ENCODE measurements at regions not wholly inside any gene's neighbourhood (a gene's known extent, or its start where the extent isn't known, plus 50 kb on each side); places are given as distances from the start of the nearest gene placed in this dataset.

DNA sequence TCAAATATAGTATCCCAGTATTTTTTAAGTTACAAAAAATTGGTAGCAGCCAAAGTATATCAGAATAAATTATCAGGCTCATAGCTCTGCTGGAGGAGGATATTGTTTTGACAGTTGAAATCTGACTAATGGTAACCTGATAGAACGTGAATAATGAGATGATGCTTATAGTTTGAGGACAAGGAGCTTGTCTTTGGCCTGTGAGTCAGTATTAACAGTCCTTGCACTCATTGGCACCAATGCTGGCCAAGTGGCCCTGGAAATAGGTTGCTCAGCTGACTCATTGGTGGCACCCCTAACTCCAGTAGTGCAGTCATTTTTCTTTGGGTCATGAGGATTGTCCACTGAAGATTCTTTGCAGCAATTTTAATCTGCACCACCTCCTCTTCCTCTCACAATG is 203.3 kb upstream of the JADE1 start:
- no peak for ATAC-seq (ENCODE audit: low FRiP score)
- DNase-seq, result no peak
- H3K27me3 ChIP-seq (ENCODE audit: control insufficient read depth in 1 of 2, insufficient read depth in 2 of 2, low read length in 1 of 2), result no peaks in the 10 kb centered on the region
- H3K36me3 ChIP-seq (ENCODE audit: control insufficient read depth in 1 of 2, insufficient read depth in 2 of 2, low read length in 1 of 2), result no peaks in the 10 kb centered on the region
- no peak overlapping the region for H3K27ac ChIP-seq (ENCODE audit: low read depth in 1 of 2, low read length in 2 of 2)
- H3K9me3 ChIP-seq (ENCODE audit: control insufficient read depth, low read length), result no peaks in the 10 kb centered on the region
- H3K4me3 ChIP-seq (ENCODE audit: low read length in 2 of 2), result no peak overlapping the region
- 42 to 59% methylated on average over 1 of the region's 1 CpG for WGBS, 2 donors
- H3K4me1 ChIP-seq (ENCODE audit: control insufficient read depth in 1 of 2, insufficient read depth in 2 of 2, low read length in 2 of 2), result no peaks in the 10 kb centered on the region
- intact Hi-C loops (cut with DNase I), result no loop called here

DNA sequence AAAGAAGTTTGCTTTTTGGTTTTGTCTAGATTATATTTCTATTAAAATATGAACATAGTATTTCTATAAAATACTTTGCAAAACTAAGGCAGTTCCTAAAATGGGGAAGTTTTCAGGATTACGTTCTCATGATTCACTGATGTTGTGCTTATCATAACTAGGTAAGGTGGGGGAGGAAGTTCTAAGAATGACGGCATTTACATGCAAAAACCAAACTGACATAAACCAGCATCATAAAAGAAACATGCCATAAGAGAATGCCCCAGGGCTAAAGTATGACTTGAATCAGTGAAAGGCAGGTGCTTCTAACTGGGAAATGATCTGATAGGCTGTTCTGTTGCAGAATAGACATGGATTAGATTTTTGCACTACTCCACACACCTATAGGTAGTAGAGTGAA is 204.7 kb upstream of the JADE1 start:
- whole genome bisulfite sequencing, 2 donors, result 60 to 61% methylated on average over 2 of the region's 2 CpGs
- Histone ChIP-seq H3K27me3 (ENCODE audit: control insufficient read depth in 1 of 2, insufficient read depth in 2 of 2, low read length in 1 of 2) (no peaks in the 10 kb centered on the region), H3K4me1 (ENCODE audit: control insufficient read depth in 1 of 2, insufficient read depth in 2 of 2, low read length in 2 of 2) (no peaks in the 10 kb centered on the region), H3K27ac (ENCODE audit: low read depth in 1 of 2, low read length in 2 of 2) (no peak overlapping the region), H3K9me3 (ENCODE audit: control insufficient read depth, low read length) (no peaks in the 10 kb centered on the region), H3K4me3 (ENCODE audit: low read length in 2 of 2) (no peak overlapping the region), H3K36me3 (ENCODE audit: control insufficient read depth in 1 of 2, insufficient read depth in 2 of 2, low read length in 1 of 2) (no peaks in the 10 kb centered on the region)
- ATAC-seq (ENCODE audit: low FRiP score) (no peak), DNase-seq (no peak)
- intact Hi-C loops (cut with DNase I), result no loop called here

DNA sequence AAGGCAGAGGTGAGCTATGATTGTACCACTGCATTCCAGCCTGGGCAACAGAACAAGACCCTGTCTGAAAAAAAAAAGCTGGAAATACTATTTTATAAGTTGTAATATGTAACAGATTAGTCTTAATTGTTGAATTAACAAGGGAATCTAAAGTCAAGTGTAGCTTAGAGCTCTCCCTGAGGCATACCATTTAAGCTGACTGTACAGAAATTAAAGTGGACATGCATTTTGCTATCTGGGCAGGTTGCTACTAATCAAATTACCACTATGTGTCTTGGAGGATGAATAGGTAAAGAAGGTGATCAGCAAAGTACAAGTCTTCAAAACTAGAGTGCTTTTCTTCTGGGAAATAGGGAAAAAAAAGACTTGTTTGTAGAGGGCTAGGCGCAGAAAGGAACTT is 205.3 kb upstream of the JADE1 start:
- no peaks in the 10 kb centered on the region for H3K4me1 ChIP-seq (ENCODE audit: control insufficient read depth in 1 of 2, insufficient read depth in 2 of 2, low read length in 2 of 2)
- 96% methylated on average over 1 of the region's 1 CpG for WGBS, 2 donors
- ATAC-seq (ENCODE audit: low FRiP score) (no peak), DNase-seq (no peak)
- H3K9me3 ChIP-seq (ENCODE audit: control insufficient read depth, low read length), result no peaks in the 10 kb centered on the region
- no peak overlapping the region for H3K4me3 ChIP-seq (ENCODE audit: low read length in 2 of 2)
- intact Hi-C loops (cut with DNase I), result no loop called here
- H3K27me3 ChIP-seq (ENCODE audit: control insufficient read depth in 1 of 2, insufficient read depth in 2 of 2, low read length in 1 of 2), result no peaks in the 10 kb centered on the region
- H3K36me3 ChIP-seq (ENCODE audit: control insufficient read depth in 1 of 2, insufficient read depth in 2 of 2, low read length in 1 of 2), result no peaks in the 10 kb centered on the region
- no peak overlapping the region for H3K27ac ChIP-seq (ENCODE audit: low read depth in 1 of 2, low read length in 2 of 2)

DNA sequence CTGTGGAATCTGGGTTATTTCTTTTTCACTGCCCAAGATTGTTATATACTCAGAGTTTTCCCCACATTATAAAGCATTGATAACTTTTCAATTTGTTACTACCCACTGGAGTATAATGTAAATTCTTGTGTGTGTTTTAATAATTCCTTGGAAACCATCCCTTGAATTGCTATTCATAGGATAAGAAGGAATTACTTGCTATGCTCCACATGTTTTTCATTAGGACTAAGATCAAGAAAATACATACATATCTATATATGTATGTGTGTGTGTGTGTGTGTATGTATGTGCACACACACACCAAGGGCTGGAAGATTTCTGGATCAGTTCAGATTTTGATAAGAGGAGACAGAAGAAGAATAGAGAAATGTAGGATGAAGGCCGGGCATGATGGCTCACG is 206.4 kb upstream of the JADE1 start:
- intact Hi-C loops (cut with DNase I), result no loop called here
- Histone ChIP-seq H3K9me3 (ENCODE audit: control insufficient read depth, low read length) (no peaks in the 10 kb centered on the region), H3K27me3 (ENCODE audit: control insufficient read depth in 1 of 2, insufficient read depth in 2 of 2, low read length in 1 of 2) (no peaks in the 10 kb centered on the region), H3K4me3 (ENCODE audit: low read length in 2 of 2) (no peak overlapping the region), H3K4me1 (ENCODE audit: control insufficient read depth in 1 of 2, insufficient read depth in 2 of 2, low read length in 2 of 2) (no peaks in the 10 kb centered on the region), H3K27ac (ENCODE audit: low read depth in 1 of 2, low read length in 2 of 2) (no peak overlapping the region), H3K36me3 (ENCODE audit: control insufficient read depth in 1 of 2, insufficient read depth in 2 of 2, low read length in 1 of 2) (no peaks in the 10 kb centered on the region)
- DNase-seq, result no peak
- WGBS, 2 donors, result 97 to 98% methylated on average over 2 of the region's 2 CpGs
- ATAC-seq (ENCODE audit: low FRiP score), result no peak

DNA sequence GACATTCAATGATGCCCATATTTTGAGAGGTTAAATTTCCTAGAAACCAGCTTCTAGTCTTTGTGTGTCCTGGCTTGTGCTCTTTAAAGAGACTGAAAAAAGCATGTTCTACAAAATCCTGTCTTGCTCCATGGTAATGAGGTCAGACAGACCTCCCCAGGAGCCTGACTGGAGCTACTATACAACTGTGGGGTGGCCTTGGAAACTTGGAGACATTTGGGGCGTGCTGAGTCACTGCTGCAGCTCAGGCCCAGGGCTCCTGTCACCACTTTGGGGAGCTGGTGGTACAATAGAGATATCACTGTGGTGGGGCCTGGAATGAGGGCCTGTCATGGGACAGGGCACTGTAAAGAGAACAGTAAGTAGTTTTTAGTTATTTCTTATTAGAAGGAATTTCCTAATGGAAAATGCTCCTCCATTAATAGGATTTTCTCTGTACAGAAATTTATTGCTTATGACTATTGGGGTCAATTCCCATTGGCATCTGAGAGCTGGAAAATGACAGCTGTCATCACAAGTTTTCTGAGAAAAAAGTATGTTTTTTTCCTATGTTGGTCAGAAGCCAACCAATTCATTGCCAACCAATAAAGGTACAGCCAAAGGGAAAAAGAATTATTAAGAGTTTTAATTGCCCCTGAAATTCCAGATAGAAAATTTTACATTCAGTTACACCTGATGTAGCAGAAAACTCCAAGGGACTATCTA is 207.4 kb upstream of the JADE1 start:
- no peaks in the 10 kb centered on the region for H3K36me3 ChIP-seq (ENCODE audit: control insufficient read depth in 1 of 2, insufficient read depth in 2 of 2, low read length in 1 of 2)
- no peaks in the 10 kb centered on the region for H3K4me1 ChIP-seq (ENCODE audit: control insufficient read depth in 1 of 2, insufficient read depth in 2 of 2, low read length in 2 of 2)
- H3K4me3 ChIP-seq (ENCODE audit: low read length in 2 of 2), result no peak overlapping the region
- H3K9me3 ChIP-seq (ENCODE audit: control insufficient read depth, low read length), result no peaks in the 10 kb centered on the region
- no peak overlapping the region for H3K27ac ChIP-seq (ENCODE audit: low read depth in 1 of 2, low read length in 2 of 2)
- ATAC-seq (ENCODE audit: low FRiP score) (peak; percentile 33), DNase-seq (no peak)
- 85 to 93% methylated on average over 1 of the region's 1 CpG for WGBS, 2 donors
- intact Hi-C loops (cut with DNase I), result no loop called here
- H3K27me3 ChIP-seq (ENCODE audit: control insufficient read depth in 1 of 2, insufficient read depth in 2 of 2, low read length in 1 of 2), result no peaks in the 10 kb centered on the region

DNA sequence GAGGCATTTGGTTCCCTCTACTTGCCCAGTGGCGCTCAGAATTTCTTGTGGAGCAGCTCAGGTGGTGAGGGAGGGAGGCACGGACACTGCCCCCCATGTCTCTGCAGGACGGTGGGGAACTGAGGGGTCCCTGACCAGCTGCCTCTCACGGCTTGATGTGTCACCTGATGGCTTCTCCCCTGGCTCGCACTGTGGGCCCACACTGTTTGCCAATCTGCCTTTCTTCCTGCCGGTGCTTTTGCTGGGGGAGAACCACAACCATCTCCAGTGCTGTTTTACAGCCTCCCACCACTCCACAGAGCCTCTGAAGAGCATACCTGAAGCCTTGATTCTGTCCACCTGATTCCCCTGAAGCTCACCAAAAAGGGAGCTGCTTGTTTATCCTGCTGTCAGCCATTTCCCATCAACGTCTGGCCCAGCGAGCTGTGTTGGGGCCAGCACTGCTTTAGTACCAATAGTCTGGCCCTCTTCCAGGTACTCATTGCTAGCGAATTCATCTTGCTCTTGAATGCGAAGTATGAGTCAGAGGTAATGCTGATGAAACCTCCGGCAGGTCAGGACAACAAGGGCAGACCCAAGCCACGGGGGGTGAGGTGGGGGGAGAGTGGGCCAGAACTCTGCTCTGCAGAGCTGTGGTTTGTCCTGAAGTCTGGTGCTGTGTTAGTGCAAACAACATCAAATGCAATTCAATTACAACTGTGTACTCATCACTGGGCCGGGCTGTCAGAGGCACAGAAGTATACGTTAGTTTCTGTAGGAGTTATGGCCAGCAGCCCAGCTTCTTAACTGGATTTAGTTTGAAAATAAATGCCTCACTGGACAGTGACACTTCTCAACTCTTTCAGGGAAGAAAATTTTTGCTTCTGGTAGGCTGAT is 208.3 kb upstream of the JADE1 start:
- no peaks in the 10 kb centered on the region for H3K4me1 ChIP-seq (ENCODE audit: control insufficient read depth in 1 of 2, insufficient read depth in 2 of 2, low read length in 2 of 2)
- intact Hi-C loops (cut with DNase I), result no loop called here
- DNase-seq (no peak), ATAC-seq (ENCODE audit: low FRiP score) (peak; percentile 39)
- no peaks in the 10 kb centered on the region for H3K9me3 ChIP-seq (ENCODE audit: control insufficient read depth, low read length)
- 58 to 60% methylated on average over 14 of the region's 14 CpGs for WGBS, 2 donors
- H3K36me3 ChIP-seq (ENCODE audit: control insufficient read depth in 1 of 2, insufficient read depth in 2 of 2, low read length in 1 of 2), result no peaks in the 10 kb centered on the region
- no peak overlapping the region for H3K27ac ChIP-seq (ENCODE audit: low read depth in 1 of 2, low read length in 2 of 2)
- H3K27me3 ChIP-seq (ENCODE audit: control insufficient read depth in 1 of 2, insufficient read depth in 2 of 2, low read length in 1 of 2), result no peaks in the 10 kb centered on the region
- H3K4me3 ChIP-seq (ENCODE audit: low read length in 2 of 2), result no peak overlapping the region

DNA sequence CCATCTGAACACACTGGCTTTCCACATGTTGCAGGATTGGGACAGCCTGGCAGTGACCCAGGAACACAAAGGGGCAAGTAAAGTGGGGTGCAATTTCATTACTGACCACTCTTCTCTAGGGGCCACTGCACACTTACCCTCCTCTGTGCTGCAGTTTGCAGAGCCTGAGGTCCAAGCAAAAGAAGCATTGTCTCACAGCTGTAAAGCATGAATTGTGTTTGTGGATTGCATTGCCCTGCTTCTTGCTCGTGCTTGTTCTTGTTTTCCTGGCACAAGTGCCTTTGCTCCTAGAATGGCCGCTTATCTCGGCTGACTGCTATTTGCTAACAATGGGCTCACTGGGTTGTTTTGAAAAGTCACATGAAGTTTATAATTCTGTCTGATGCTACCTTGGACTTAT is 209.1 kb upstream of the JADE1 start:
- H3K27ac ChIP-seq (ENCODE audit: low read depth in 1 of 2, low read length in 2 of 2), result no peak overlapping the region
- ATAC-seq (ENCODE audit: low FRiP score) (peak; percentile 42), DNase-seq (no peak)
- H3K4me3 ChIP-seq (ENCODE audit: low read length in 2 of 2), result no peak overlapping the region
- intact Hi-C loops (cut with DNase I), result no loop called here
- no peaks in the 10 kb centered on the region for H3K36me3 ChIP-seq (ENCODE audit: control insufficient read depth in 1 of 2, insufficient read depth in 2 of 2, low read length in 1 of 2)
- H3K4me1 ChIP-seq (ENCODE audit: control insufficient read depth in 1 of 2, insufficient read depth in 2 of 2, low read length in 2 of 2), result no peaks in the 10 kb centered on the region
- no peaks in the 10 kb centered on the region for H3K9me3 ChIP-seq (ENCODE audit: control insufficient read depth, low read length)
- H3K27me3 ChIP-seq (ENCODE audit: control insufficient read depth in 1 of 2, insufficient read depth in 2 of 2, low read length in 1 of 2), result no peaks in the 10 kb centered on the region
- 5 to 7% methylated on average over 3 of the region's 3 CpGs for WGBS, 2 donors

DNA sequence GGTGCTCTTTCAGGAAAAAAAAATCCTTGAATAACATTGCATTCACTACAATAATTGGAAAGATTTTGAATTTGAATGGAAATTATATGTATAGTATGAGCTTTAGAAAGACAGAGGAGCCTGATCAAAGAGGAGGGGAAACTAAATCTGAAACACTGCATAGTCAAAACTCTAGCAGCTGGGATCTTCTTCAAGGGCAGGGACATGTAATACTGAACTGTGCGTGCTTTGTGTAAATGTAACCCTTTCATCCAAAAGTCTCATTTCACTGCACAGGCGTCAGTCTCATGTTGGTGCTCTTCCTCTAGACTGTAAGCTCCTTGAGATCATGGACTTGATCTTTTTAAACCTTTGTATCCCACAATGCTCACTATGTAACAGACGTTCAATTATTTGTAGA is 212.0 kb upstream of the JADE1 start:
- intact Hi-C loops (cut with DNase I), result no loop called here
- peaks cover 2% of the 10 kb centered on the region for H3K9me3 ChIP-seq (ENCODE audit: control insufficient read depth, low read length)
- H3K36me3 ChIP-seq (ENCODE audit: control insufficient read depth in 1 of 2, insufficient read depth in 2 of 2, low read length in 1 of 2), result no peaks in the 10 kb centered on the region
- no peak overlapping the region for H3K27ac ChIP-seq (ENCODE audit: low read depth in 1 of 2, low read length in 2 of 2)
- no peaks in the 10 kb centered on the region for H3K27me3 ChIP-seq (ENCODE audit: control insufficient read depth in 1 of 2, insufficient read depth in 2 of 2, low read length in 1 of 2)
- no peak overlapping the region for H3K4me3 ChIP-seq (ENCODE audit: low read length in 2 of 2)
- no peak for ATAC-seq (ENCODE audit: low FRiP score)
- WGBS, 2 donors, result 90 to 95% methylated on average over 3 of the region's 3 CpGs
- no peak for DNase-seq
- no peaks in the 10 kb centered on the region for H3K4me1 ChIP-seq (ENCODE audit: control insufficient read depth in 1 of 2, insufficient read depth in 2 of 2, low read length in 2 of 2)

DNA sequence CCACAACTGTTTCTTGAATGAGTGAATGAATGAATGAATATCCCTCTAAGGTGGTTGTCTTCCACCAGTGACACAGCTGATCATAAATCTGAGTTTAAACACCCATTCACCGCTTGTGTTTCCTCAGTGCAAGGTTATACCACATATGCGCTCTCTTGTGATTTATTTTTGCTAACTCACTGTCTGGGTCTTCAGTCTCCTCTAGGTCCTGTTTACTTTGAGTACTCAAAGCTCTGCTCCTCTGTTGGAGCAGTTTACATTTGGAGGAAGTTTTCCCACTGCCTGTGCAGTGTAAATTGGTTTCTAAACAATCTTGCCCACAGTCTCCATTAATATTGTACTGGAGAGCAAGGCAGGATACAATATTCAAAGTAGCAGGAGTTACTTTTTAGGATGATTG is 212.6 kb upstream of the JADE1 start:
- WGBS, 2 donors, result 67 to 86% methylated on average over 2 of the region's 2 CpGs
- intact Hi-C loops (cut with DNase I), result no loop called here

More for the DNA sequence above, 212.6 kb upstream of the JADE1 start:
- H3K27ac ChIP-seq (ENCODE audit: low read depth in 1 of 2, low read length in 2 of 2), result no peak overlapping the region
- peaks cover 2% of the 10 kb centered on the region for H3K9me3 ChIP-seq (ENCODE audit: control insufficient read depth, low read length)
- no peak for DNase-seq
- ATAC-seq (ENCODE audit: low FRiP score), result no peak
- no peak overlapping the region for H3K4me3 ChIP-seq (ENCODE audit: low read length in 2 of 2)
- no peaks in the 10 kb centered on the region for H3K4me1 ChIP-seq (ENCODE audit: control insufficient read depth in 1 of 2, insufficient read depth in 2 of 2, low read length in 2 of 2)
- no peaks in the 10 kb centered on the region for H3K27me3 ChIP-seq (ENCODE audit: control insufficient read depth in 1 of 2, insufficient read depth in 2 of 2, low read length in 1 of 2)
- H3K36me3 ChIP-seq (ENCODE audit: control insufficient read depth in 1 of 2, insufficient read depth in 2 of 2, low read length in 1 of 2), result no peaks in the 10 kb centered on the region
